Tongue (tissue), 2 donors: ENCODE measurements at regions not wholly inside any gene's neighbourhood (a gene's known extent, or its start where the extent isn't known, plus 50 kb on each side); places are given as distances from the start of the nearest gene placed in this dataset. TPM values are rescaled to one million over a fixed set of nuclear protein-coding genes. Genes with fewer than 3 reads are reported as not detected.
"Not testable (repeated sequence)": the region's sequence is repeated elsewhere in the genome, so short reads cannot be mapped to it uniquely, and the experiment has no call there.

Experiments
- DNase-seq: peaks from one replicate; pipeline ENCODE4 v3.0.0-alpha.2; 2015
- small RNA-seq: library from RNA; depleted of rRNA; stranded (forward); fragments of <200 nt; gene quantifications from one replicate; pipeline ENCODE3, GENCODE V24; 2014; ENCODE audit warnings: low replicate concordance

DNA sequence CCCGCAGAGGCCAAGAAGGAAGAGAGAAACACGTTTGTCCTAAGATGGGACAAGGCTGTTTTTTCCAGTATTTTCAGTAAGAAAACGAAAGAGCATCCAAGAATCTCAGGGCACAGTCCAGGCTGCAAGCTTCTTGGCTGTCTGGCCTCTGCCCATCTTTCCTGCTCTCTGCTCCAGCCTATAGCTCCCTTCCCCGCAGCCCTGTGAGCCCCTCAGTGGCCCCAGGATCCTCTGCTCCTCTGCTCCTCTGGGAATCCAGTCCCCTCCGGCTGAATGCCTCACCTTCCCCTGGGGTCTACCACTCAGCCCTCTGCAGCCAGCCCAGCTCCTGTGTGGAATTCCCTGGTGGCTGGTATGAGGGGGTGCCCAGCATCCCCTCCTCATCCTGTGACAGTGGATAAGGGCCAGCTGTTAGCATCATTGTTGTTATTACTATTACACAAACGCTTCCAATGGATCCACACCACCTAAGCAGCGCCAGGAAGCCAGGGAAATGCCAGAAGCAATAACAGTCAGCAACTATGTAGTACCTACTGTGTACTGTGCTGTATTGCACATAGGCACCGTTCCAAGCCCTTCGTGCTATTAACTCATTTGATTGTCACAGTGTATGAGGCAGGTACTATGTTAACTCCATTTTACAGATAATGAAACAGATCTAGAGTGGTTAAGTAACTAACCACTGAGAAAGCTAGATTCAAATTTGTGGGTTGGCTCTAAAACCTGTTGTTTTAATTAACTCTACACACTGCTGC is 60.3 kb upstream of the PTPN1 start:
- no peak for DNase-seq

GRCh38 chr20:50450493-50450826 is 59.7 kb upstream of the PTPN1 start:
- DNase-seq: no peak

DNA sequence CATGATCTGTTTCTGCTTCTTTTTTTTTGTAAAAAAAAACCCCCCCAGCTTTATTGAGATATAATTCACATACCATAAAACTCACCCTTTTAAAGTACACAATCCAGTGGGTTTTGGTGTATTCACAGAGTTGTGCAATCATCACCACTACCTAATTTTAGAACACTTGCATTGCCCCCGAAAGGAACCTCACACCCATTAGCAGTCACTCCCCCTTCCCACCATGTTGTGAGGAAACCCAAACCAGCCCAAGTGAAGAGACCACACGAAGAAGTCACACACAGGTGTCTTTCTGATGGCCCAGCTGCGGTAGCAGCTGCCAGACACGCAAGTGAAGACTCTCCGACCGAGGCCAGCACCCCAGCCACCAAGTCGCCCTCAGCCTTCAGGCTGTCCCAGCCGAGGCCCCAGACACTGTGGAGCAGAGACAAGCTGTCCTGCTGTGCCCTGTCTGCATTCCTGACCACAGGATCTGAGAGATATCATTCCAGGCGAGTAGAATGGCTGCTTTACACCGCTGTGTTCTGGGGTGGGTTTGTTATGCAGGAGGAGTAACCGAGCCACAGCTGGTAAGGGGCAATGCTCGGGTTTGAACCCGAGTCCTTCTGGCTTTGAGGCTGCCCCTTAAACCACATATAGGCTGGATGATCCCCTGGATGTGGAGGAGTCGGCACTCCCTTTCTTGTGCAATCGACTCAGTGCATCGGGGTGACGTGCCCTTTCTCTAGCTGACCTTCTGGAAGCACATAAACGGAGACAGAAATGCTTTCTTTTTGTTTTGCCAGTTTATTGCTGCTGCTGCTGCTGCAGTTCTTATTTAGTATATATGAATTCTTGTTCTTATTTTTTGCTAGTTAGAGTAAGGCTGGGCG is 59.1 kb upstream of the PTPN1 start:
- peak; percentile 46 for DNase-seq

- DNase-seq: not testable (repeated sequence)
Measured at GRCh38 chr20:50451792-50452425, 58.3 kb upstream of the PTPN1 start.

GRCh38 chr20:50453533-50454244 is 56.5 kb upstream of the PTPN1 start:
- no peak for DNase-seq

DNA sequence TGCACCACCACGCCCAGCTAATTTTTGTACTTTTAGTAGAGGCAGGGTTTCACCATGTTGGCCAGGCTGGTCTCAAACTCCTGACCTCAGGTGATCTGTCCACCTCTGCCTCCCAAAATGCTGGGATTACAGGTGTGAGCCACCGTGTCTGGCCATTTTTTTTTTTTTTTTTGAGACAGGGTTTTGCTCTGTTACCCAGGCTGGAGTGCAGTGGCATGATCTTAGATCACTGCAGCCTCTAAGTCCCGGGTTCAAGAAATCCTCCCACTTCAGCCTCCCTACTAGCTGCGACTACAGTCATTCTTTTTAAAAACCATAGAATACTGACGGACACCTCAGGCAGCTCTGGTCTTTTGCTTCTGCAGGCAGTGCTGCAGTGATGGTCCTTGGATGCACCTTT is 54.9 kb upstream of the PTPN1 start:
- DNase-seq: not testable (repeated sequence)

DNA sequence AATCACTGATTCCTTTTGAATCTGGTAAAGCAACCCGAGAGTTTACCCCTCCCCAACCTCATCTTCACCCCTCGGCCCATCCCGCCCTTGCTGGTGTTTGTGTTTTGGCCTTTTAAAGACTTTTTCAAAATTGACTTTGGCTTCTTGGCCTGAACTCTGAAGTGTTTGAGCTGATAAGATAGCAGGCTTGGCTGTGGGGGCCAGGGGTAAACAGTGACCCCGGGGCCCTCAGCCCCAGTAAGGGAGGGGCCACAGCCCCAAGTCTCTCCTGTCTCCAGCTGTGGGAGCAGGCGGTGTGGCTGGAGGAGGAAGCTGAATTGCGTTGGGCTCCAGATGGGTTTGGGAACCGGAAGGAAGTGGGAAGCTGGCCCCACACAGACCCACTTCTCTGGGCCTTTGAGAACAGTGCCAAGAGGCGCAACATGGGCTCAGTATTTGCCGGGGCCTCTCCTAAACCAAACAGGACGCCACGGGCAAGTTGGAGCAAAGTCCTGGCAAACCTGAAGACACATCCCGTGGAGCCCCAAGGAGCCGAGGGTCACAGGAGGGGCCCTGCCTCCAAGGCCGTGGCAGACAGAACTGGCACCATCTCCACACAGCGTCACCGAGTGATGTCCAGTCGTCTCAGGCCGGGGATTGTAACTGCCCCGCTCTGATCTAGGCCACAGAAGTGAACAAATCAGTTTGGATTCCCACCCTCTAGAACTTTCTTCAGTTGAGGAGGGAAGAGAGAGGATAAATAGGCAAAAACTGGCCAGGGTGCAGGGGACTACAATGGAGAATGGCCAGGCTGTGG is 54.3 kb upstream of the PTPN1 start:
- no peak for DNase-seq

- DNase-seq: no peak
Measured at GRCh38 chr20:50456452-50457324, 53.5 kb upstream of the PTPN1 start.

DNA sequence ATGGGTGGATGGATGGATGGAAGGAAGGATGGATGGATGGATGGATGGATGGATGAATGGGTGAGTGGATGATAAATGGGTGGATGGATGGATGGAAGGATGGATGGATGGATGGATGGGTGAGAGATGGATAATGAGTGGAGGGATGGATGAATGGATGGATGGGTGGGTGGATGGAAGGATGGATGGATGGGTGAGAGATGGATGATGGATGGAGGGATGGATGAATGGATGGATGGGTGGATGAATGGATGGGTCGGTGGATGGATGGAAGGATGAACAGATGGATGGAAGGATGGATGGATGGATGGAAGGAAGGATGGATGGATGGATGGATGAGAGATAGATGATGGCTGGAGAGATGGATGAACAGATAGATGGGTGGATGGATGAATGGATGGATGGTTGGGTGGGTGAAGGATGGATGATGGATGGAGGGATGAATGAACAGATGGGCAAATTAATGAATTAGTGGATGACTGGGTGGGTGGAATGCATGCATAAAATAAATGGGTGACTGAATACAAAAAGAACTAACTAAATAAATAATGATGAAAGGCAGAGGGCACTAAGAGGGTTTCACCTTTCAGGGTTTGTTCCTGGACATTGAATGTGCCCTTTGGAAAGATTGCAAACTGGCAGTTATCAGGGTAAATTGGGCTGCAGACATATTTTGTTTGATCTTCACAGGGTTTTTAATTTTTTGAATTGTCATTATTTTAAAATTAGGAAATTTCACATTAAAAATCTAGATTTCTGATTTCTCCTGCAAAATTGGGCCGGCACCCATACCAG is 50.9 kb upstream of the PTPN1 start:
- no peak for DNase-seq

- DNase-seq: no peak
Measured at GRCh38 chr20:50460115-50460607, 50.0 kb upstream of the PTPN1 start.

Small RNAs in the stretch of these regions (small RNA-seq; reads per million reads assigned to genes)
- not detected for gene RN7SL636P
